HFF-Myc (cell line): ENCODE measurements at regions not wholly inside any gene's neighbourhood (a gene's known extent, or its start where the extent isn't known, plus 50 kb on each side); places are given as distances from the start of the nearest gene placed in this dataset.
"Not testable (repeated sequence)": the region's sequence is repeated elsewhere in the genome, so short reads cannot be mapped to it uniquely, and the experiment has no call there.

Experiments used
- DNase-seq: peaks from one replicate; pipeline ENCODE4 v3.0.0-alpha.2; 2011; ENCODE audit warnings: low read depth; ENCODE audit errors: extremely low read depth
- H3K4me3 ChIP-seq: replicated peaks from 2 replicates; pipeline ENCODE4 v1.5.1; 2011; ENCODE audit warnings: low read depth, mild to moderate bottlenecking, control low read depth, low read length
- TF ChIP-seq, protein P1 (sequence below): IDR thresholded peaks from 2 replicates; pipeline ENCODE4 v1.5.1; 2012; ENCODE audit warnings: mild to moderate bottlenecking, low read depth, low read length, control low read depth; ENCODE audit errors: missing control alignments

DNA sequence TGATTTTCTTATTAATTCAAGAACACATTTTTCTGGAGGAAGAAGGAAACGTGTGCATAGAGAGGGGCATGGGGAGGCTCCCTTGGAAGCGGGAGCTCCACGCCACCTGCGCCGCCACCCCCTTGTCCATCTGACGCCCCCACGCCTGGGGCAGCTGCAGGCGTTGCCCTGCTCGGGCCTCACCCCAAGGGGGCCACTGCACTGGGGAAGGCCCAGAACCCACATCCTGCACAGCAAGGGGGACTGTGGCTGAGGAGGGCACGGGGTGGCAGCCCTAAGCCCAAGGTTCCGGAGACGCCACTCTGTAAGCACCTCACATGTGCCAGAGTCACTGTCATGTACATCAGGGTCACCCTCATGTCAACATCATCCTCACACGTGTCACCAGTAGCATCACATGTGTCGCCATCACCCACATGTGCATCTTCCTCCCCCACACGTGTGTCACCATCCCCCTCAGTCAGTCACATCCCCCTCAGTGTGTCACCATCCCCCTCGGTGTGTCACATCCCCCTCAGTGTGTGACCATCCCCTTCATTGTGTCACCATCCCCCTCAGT, 486.7 kb upstream of the SALL3 start:
- TF ChIP-seq, protein P1, sequence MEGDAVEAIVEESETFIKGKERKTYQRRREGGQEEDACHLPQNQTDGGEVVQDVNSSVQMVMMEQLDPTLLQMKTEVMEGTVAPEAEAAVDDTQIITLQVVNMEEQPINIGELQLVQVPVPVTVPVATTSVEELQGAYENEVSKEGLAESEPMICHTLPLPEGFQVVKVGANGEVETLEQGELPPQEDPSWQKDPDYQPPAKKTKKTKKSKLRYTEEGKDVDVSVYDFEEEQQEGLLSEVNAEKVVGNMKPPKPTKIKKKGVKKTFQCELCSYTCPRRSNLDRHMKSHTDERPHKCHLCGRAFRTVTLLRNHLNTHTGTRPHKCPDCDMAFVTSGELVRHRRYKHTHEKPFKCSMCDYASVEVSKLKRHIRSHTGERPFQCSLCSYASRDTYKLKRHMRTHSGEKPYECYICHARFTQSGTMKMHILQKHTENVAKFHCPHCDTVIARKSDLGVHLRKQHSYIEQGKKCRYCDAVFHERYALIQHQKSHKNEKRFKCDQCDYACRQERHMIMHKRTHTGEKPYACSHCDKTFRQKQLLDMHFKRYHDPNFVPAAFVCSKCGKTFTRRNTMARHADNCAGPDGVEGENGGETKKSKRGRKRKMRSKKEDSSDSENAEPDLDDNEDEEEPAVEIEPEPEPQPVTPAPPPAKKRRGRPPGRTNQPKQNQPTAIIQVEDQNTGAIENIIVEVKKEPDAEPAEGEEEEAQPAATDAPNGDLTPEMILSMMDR: no peak
- H3K4me3 ChIP-seq: no peak overlapping the region
- DNase-seq: no peak

DNA sequence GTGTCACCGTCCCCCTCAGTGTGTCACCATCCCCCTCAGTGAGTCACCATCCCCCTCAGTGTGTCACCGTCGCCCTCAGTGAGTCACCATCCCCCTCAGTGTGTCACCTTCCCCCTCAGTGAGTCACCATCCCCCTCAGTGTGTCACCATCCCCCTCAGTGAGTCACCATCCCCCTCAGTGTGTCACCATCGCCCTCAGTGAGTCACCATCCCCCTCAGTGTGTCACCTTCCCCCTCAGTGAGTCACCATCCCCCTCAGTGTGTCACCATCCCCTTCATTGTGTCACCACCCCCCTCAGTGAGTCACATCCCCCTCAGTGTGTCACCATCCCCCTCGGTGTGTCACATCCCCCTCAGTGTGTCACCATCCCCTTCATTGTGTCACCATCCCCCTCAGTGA, 486.1 kb upstream of the SALL3 start:
- H3K4me3 ChIP-seq, DNase-seq: not testable (repeated sequence)

DNA sequence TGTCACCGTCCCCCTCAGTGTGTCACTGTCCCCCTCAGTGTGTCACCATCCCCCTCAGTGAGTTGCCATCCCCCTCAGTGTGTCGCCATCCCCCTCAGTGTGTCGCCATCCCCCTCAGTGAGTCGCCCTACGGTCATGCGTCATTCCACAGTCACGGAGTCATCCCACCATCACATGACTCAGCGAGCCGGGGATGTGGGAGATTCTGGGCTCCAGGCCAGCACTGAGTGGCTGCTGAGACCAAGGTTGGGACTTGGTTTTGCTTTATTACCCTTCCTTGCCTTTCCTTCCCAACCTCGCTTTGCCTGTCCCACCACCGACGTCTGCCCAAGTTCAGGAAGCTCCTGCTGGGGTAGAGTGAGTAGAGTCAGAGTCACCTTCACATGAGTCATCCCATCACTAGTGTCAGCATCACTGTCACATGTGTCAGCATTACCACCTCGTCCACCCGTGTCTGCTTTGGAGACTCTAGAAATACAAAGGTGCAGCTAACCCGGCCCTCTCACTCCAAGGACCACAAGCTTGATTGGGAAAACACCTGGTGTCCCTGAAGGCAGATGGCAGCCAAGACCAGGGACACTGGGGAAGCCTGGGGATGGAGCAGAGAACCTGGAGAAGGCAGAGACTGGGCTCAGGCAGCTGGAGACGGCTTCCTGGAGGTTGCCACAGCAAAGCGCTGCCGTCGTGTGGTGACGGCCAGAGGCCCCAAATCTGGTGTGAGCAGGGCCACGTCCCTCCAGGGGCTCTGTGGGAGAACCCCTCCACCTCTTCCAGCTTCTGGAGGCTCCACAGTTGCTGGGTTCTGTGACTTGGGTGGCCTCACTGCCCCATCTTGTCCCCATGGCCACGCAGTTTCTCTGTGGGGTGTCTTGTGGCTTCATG, 485.2 kb upstream of the SALL3 start:
- DNase-seq: no peak
- no peak overlapping the region for H3K4me3 ChIP-seq
- TF ChIP-seq, protein P1: no peak

DNA sequence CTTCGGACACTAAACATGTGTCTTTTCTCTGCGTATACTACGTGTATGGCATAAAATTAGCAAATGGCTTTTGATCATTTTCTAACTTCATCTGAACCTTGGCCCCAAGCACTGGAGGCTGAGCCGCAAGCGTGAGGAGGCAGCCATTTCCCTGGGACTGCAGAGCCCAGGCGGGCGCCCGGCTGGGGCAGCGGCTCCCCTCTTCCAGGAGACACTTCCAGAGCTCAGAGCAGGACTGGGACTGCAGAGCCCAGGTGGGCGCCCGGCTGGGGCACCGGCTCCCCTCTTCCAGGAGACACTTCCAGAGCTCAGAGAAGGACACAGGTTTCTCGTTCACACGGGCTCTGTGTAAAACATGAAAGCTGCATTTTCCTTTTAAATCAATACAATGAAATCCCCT, 484.1 kb upstream of the SALL3 start:
- H3K4me3 ChIP-seq: no peak overlapping the region
- no peak for DNase-seq
- TF ChIP-seq, protein P1: no peak

DNA sequence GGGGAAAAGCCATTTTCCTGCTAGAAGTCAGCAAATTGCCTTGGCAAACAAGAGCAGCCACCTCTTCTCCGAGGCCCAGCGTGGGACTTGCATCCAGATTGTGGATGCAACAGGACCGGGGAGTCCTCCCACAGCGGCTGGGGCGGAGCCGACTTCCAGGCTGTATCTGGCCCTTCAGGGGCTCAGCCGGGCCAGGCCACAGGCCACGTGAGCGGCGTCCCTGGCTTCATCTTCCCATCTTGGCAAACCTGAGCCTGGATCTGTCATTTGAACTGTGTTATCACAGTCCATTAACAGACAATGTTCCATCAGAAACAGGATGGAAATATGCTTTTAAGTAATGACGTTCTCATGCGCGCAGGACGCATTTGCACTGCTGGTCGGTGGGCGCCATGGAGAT, 483.5 kb upstream of the SALL3 start:
- TF ChIP-seq, protein P1: no peak
- DNase-seq: no peak
- no peak overlapping the region for H3K4me3 ChIP-seq

DNA sequence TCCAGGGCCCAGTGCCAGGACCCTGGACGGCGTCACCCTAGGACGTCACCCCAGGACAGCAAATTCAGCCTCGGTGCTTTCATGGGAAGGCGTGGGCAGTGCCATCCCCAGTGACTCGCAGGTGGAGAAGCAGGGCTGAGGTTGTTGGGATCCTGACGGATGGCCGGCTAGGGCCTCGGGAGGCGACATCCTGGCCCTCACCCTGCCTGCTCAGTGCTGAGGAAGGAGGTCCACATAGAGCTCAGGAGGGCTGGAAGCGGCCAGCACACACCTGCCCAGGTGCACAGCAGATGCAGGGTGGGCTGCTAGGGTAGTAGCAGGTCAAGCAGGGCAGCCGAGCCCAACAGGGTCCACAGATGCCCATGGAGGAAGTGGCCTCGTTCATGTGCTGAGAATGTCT, 482.0 kb upstream of the SALL3 start:
- no peak for DNase-seq
- TF ChIP-seq, protein P1: no peak
- no peak overlapping the region for H3K4me3 ChIP-seq

DNA sequence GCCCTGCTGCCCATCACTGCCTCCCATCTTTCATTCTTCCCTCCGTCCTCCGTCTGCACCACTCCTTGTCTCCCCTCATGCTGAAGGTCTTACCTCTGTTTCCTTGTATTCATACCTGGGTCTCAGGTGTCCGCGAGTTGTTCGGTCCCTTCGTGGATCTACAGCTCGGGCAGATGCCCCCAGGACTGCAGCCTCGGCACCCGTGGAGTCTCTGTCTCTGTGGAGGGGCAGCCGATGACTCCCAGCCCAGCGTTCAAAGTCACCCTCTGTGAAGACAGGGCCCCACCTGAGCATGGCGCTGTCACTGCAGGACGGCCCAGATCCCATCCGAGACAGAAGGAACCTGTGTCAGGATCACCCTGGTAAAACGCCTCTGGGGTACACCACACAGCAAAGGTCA, 480.0 kb upstream of the SALL3 start:
- TF ChIP-seq, protein P1: no peak
- no peak overlapping the region for H3K4me3 ChIP-seq

More for the DNA sequence above, 480.0 kb upstream of the SALL3 start:
- DNase-seq: no peak
